HepG2 (cell line): ENCODE measurements at regions not wholly inside any gene's neighbourhood (a gene's known extent, or its start where the extent isn't known, plus 50 kb on each side); places are given as distances from the start of the nearest gene placed in this dataset.

Experiments used
- ARID4A ChIP-seq: sonication (generic); formaldehyde crosslinking; IDR thresholded peaks from 2 replicates; pipeline ENCODE4 v1.5.0; 2020; ENCODE audit warnings: mild to moderate bottlenecking, missing genetic modification reagents, borderline replicate concordance
- ARID5B ChIP-seq: IDR thresholded peaks from 2 replicates; pipeline ENCODE4 v1.4.0; 2020; ENCODE audit warnings: mild to moderate bottlenecking, missing genetic modification reagents
- DNMT3B ChIP-seq: conservative IDR thresholded peaks from 2 replicates; pipeline ENCODE4 v1.6.1; 2016; ENCODE audit warnings: missing biosample characterization, control low read depth
- ELF3 ChIP-seq: IDR thresholded peaks from 2 replicates; pipeline ENCODE4 v1.6.1; 2016; ENCODE audit warnings: missing genetic modification reagents, missing compliant biosample characterization
- FOSL2 ChIP-seq: sonication (generic); formaldehyde crosslinking; IDR thresholded peaks from 2 replicates; pipeline ENCODE4 v1.4.0; 2020; ENCODE audit warnings: missing genetic modification reagents
- GATAD2A ChIP-seq: IDR thresholded peaks from 2 replicates; pipeline ENCODE4 v1.6.1; 2016
- KDM2A ChIP-seq: sonication (generic); formaldehyde crosslinking; IDR thresholded peaks from 2 replicates; pipeline ENCODE4 v1.4.0; 2020; ENCODE audit warnings: low read depth, missing genetic modification reagents, borderline replicate concordance
- POLR2A ChIP-seq, 2 experiments: IDR thresholded peaks; 2 replicates each; pipeline ENCODE4 v1.6.1; 2011; ENCODE audit warnings: low read depth in 2 of 2, low read length in 2 of 2, mild to moderate bottlenecking in 1 of 2, moderate library complexity in 1 of 2; ENCODE audit not compliant: insufficient read depth in 1 of 2
- PPARG ChIP-seq: conservative IDR thresholded peaks from 2 replicates; pipeline ENCODE4 v1.6.1; 2016; ENCODE audit warnings: missing biosample characterization, missing genetic modification reagents
- SP1 ChIP-seq, 2 experiments: fragments of 450-650 bp in 1 of 2; sonication (generic) in 1 of 2; formaldehyde crosslinking in 1 of 2; IDR thresholded peaks; 2 replicates each; pipeline versions ENCODE4 v1.4.0 to v1.6.1; 2016 to 2020; ENCODE audit warnings: missing genetic modification reagents in 1 of 2
- ZNF496 ChIP-seq: sonication (generic); formaldehyde crosslinking; IDR thresholded peaks from 2 replicates; pipeline ENCODE4 v1.8.1; 2023; ENCODE audit warnings: mild to moderate bottlenecking, moderate library complexity, missing genetic modification reagents; ENCODE audit not compliant: insufficient replicate concordance
- ZNF563 ChIP-seq: sonication (generic); formaldehyde crosslinking; IDR thresholded peaks from 2 replicates; pipeline ENCODE4 v1.8.0; 2022; ENCODE audit warnings: mild to moderate bottlenecking, moderate library complexity, missing genetic modification reagents
- ZNF687 ChIP-seq: sonication (generic); formaldehyde crosslinking; IDR thresholded peaks from 2 replicates; pipeline ENCODE4 v1.5.1; 2020; ENCODE audit warnings: mild to moderate bottlenecking, missing genetic modification reagents, moderate library complexity

- peak; percentile 26; the same call in 1 of the 2 replicates for TF ChIP-seq ZNF687 (CRISPR knock-in tag)
- TF ChIP-seq POLR2A (IDR thresholded peaks at IDR 0.05; ENCODE audit: insufficient read depth in 1 of 2, low read depth in 2 of 2, low read length in 2 of 2) = no peak
- peak; percentile 40; the same call in 1 of the 2 replicates for TF ChIP-seq GATAD2A
- peak; percentile 28; the same call in 1 of the 2 replicates for TF ChIP-seq KDM2A (CRISPR knock-in tag)
- 0 out of 2 replicates have a peak, but pooled peaks have one; percentile 26 for TF ChIP-seq ELF3
- no peak for TF ChIP-seq ZNF563 (CRISPR knock-in tag)
- TF ChIP-seq SP1 (IDR thresholded peaks at IDR 0.05) = no peak
- TF ChIP-seq SP1 (CRISPR knock-in tag; IDR thresholded peaks at IDR 0.05) = no peak
- peak; percentile 70 for TF ChIP-seq FOSL2
- TF ChIP-seq DNMT3B (CRISPR knock-in tag) = 0 out of 2 replicates have a peak, but pooled peaks have one; percentile 41
- TF ChIP-seq PPARG = no peak
- TF ChIP-seq ARID5B = peak; percentile 34; the same call in 1 of the 2 replicates
- no peak for TF ChIP-seq ARID4A (CRISPR knock-in tag)
- no peak for TF ChIP-seq ZNF496 (CRISPR knock-in tag)
These were observed 437.3 kb downstream of the MED13L start (continued) for GRCh38 chr12:115840159-115840558.
